HG03135 (cell line): ENCODE measurements at regions not wholly inside any gene's neighbourhood (a gene's known extent, or its start where the extent isn't known, plus 50 kb on each side); places are given as distances from the start of the nearest gene placed in this dataset.
"Not testable (repeated sequence)": the region's sequence is repeated elsewhere in the genome, so short reads cannot be mapped to it uniquely, and the experiment has no call there.

ENCODE experiments used
- ATAC-seq: cut with Tn5 transposase; IDR thresholded peaks from one replicate; pipeline ENCODE4 v1.9.1; 2021; ENCODE audit warnings: mild to moderate bottlenecking, moderate library complexity; ENCODE audit not compliant: unreplicated experiment

- ATAC-seq, result no peak
Observed at GRCh38 chr3:186454881-186455703, 89.1 kb downstream of the CRYGS start.

DNA sequence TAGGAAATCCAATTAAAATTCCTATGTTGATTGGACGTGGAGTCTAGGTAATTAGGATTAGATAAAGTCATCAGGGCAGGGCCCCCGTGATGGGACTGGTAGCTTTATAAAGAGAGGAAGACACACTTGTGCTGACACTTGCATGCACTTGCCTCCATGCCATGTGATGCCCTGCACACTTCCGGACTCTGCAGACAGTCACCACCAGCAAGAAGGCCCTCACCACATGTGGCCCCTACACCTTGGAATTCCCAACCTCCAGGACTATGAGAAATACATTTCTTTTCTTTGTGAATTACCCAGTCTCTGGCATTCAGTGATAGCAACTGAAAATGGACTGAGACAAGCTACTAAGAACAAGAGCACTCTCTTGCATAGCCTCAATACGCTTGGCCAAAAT is 90.6 kb downstream of the CRYGS start:
- ATAC-seq, result no peak

GRCh38 chr3:186452517-186452916 is 90.5 kb upstream of the DGKG start:
- no peak for ATAC-seq

DNA sequence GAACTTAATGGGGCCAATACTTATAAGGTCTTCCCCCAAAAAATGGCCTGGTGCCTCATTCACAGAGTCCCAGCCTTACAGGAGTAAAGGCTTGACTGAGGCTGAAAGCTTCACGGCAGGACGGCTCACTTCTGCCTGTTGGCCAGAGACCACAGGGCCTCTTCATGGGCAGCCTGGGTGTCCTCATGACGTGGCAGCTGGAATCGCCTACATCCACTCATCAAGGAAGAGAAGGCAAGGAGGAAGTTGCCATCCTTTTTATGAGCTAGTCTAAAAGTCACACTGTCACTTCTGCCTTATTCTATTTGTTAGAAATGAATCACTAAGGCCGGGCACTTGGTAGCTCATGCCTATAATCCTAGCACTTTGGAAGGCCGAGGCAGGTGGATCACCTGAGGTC is 89.3 kb upstream of the DGKG start:
- no peak for ATAC-seq

DNA sequence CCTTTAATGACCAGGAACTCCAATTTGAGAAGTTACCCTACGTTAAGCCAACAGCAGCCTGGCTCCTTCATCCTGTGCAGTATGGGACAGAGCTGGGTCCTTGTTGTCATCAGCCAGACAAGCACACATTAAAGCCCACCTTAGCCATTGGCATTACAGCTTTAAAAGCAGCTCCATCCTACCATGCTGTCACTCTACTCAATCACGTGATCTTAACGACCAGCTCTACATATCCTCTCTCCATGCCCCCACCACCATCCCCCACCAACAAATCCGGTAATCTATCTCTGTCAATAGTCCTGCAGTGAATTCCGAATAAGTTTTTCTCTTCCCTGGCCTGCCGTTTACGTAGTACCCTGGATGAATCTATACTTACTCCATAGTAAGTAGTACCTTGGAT is 82.9 kb upstream of the DGKG start:
- no peak for ATAC-seq

GRCh38 chr3:186444288-186444687 is 82.3 kb upstream of the DGKG start:
- no peak for ATAC-seq

- ATAC-seq, result not testable (repeated sequence)
Observed at GRCh38 chr3:186442979-186443378, 80.9 kb upstream of the DGKG start.

- ATAC-seq, result no peak
Observed at GRCh38 chr3:186442162-186442561, 80.1 kb upstream of the DGKG start.

- no peak for ATAC-seq
Observed at GRCh38 chr3:186440891-186441290, 78.9 kb upstream of the DGKG start.

- ATAC-seq, result no peak
Observed at GRCh38 chr3:186439725-186440124, 77.7 kb upstream of the DGKG start.

DNA sequence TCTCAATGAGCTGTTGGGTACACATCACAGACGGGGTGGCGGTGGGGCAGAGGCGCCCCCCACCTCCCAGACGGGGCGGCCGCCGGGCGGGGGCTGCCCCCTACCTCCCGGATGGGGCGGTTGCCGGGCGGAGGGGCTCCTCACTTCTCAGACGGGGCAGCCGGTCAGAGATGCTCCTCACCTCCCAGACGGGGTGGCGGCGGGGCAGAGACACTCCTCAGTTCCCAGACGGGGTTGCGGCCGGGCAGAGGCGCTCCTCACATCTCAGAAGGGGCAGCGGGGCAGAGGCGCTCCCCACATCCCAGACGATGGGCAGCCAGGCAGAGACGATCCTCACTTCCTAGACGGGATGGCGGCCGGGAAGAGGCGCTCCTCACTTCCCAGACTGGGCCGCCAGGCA is 73.3 kb upstream of the DGKG start:
- ATAC-seq, result not testable (repeated sequence)

GRCh38 chr3:186432944-186433732 is 71.1 kb upstream of the DGKG start:
- no peak for ATAC-seq

- ATAC-seq, result no peak
Observed at GRCh38 chr3:186432189-186432588, 70.2 kb upstream of the DGKG start.

- ATAC-seq, result no peak
Observed at GRCh38 chr3:186427627-186428281, 65.7 kb upstream of the DGKG start.

DNA sequence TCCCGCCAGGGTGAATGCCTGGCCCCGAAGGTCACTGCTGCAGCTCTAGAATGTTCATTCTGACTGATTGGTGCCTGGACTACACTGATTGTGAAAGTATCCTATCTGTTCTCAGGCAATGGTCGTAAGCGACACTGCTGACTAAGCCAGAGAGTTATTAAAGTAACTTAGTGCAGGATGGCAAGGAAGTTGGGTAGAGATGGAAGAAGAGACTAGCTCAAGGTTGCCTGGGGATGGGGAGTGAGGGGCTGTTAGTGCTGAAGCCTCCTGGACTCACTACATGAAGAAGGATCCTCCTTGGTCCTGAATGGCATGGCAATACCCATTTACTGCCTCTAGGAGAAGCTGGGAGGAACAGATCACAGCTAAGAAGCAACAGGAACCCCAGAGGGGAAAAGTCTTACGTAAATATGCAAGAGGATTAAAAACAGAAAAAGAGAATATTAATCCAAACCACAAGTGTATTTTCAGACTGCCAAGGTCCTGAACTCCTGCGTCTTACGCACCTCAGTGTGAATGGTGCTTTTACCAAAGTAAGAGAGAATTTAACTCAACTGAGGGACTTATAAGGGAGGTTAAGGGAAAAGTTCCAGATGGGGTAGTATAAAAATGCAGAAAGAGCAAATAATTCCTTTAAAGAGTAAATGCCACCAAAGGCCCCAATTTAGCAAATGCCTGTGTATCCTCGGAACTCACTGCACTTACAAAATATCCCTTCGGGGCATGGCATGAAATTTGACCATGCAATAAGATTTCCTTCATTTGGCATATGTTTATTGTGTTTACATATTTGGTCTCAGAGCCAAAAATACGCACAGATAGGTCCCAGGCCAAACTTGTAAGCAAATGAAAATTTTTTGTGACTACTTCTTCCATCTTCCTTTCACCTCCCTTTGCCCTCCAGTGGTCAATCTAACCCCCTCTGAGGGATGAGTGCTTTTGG is 64.0 kb upstream of the DGKG start:
- ATAC-seq, result no peak

- ATAC-seq, result no peak
Observed at GRCh38 chr3:186421946-186422345, 59.9 kb upstream of the DGKG start.

DNA sequence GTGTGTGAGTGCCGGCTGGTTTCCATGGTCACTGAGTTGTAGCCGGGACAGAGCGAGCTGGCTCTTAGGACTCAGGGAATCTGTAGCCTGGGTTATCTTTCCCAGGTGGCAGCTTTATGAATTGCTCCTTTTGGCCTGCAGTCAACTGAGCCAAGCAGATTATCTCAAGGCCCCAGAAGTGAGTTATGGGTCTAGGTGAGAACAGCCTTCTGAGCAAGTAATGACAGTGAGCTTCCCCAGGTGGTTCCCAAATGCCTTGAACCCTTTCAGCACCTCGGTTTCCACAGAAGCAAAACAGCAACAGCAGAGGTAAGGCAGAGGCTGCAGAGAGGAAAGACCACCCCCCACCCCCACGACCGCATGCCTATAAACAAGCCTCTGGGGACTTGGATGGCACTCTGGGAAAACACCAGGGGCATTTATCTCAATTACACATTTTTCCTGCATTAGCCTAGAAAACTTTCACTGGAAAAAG is 56.7 kb upstream of the DGKG start:
- ATAC-seq, result no peak

GRCh38 chr3:186417791-186418190 is 55.8 kb upstream of the DGKG start:
- ATAC-seq, result no peak

DNA sequence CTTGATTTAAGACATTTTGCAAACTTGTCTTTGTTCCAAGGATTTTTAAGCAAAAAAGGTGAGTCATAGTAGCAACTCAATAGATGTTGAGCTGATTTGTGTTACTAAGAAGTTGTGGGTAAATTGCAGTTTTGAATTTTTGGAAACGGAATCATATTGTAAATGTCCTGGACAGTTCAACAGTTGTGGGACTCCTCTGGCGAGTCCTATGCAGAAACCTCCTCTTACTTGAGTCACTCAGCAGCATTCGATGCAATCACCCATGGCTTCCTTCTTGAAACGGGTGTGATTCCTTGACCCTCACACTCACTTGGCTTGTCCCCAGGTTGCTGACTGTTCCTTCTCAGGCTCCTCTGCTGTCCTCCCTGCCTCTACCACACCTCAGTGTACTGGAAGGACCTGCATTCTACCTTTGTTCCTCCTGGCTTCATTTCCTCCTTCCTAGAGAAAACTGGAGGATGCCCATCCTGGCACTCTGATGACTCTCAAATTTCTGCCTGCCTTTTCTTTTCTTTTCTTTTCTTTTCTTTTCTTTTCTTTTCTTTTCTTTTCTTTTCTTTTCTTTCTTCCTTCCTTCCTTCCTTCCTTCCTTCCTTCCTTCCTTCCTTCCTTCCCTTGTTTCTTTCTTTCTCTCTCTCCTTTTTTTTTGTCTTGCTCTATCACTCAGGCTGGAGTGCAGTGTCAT is 52.8 kb upstream of the DGKG start:
- ATAC-seq, result no peak
